GM12878 (cell line): ENCODE measurements at regions not wholly inside any gene's neighbourhood (a gene's known extent, or its start where the extent isn't known, plus 50 kb on each side); places are given as distances from the start of the nearest gene placed in this dataset.

ENCODE experiments used
- ATAC-seq: fragments of 200-7000 bp; cut with Tn5 transposase; 3 replicates; pipeline ENCODE4 v1.9.1; 2020; ENCODE audit warnings: mild to moderate bottlenecking, moderate library complexity
- BruUV-seq: library from RNA; stranded (reverse); fragments of 400-500 nt; replicated peaks from 2 replicates; lab custom pipeline; 2021; lab: Mats Ljungman, UMichigan
- CTCF ChIA-PET: fragments of 300-600 bp; sonication (Branson Sonifier 250); formaldehyde crosslinking; extraction: SDS; loops from one replicate; lab custom pipeline; 2021; ENCODE audit warnings: inconsistent platforms; lab: Yijun Ruan, JAX
- POLR2A ChIA-PET: fragments of 350-600 bp; formaldehyde crosslinking; extraction: SDS; loops from one replicate; lab custom pipeline; 2021; ENCODE audit warnings: inconsistent platforms; lab: Charles Lee
- RAD21 ChIA-PET: fragments of 300-600 bp; sonication (Branson Sonifier 250); formaldehyde crosslinking; loops from one replicate; lab custom pipeline; 2023; ENCODE audit warnings: antibody characterized with exemption; ENCODE audit not compliant: unreplicated experiment; lab: Charles Lee
- SMC1A ChIA-PET: fragments of 300-600 bp; sonication (Branson Sonifier 250); formaldehyde crosslinking; loops from one replicate; lab custom pipeline; 2023; ENCODE audit not compliant: unreplicated experiment, uncharacterized antibody; lab: Charles Lee
- DNase-seq: peaks from one replicate; pipeline ENCODE4 v3.0.0-alpha.2; 2011; ENCODE audit warnings: low read depth, low spot score
- FAIRE-seq: peaks from 3 replicates; lab custom pipeline; 2011; peaks lifted over from hg19 to GRCh38; lab: Jason Lieb, UNC
- H2AFZ ChIP-seq: 2 replicates; pipeline ENCODE4 v1.6.0; 2011; ENCODE audit warnings: low read depth, low read length, control low read depth; ENCODE audit not compliant: control insufficient read depth
- H3K27ac ChIP-seq: 2 replicates; pipeline ENCODE4 v1.5.1; 2011; ENCODE audit warnings: control low read depth; ENCODE audit not compliant: control insufficient read depth, insufficient read depth
- H3K27me3 ChIP-seq, 2 experiments: replicated peaks in 1 of 2; 2 replicates each; pipeline versions ENCODE4 v1.6.0 to v1.6.1; 2011; ENCODE audit warnings: low read length in 1 of 2; ENCODE audit not compliant: control insufficient read depth in 2 of 2, insufficient read depth in 2 of 2
- H3K36me3 ChIP-seq, 2 experiments: 2 replicates each; pipeline ENCODE4 v1.5.1; 2011; ENCODE audit warnings: low read length in 1 of 2; ENCODE audit not compliant: control insufficient read depth in 2 of 2, insufficient read depth in 2 of 2
- H3K4me1 ChIP-seq: 2 replicates; pipeline ENCODE4 v1.6.1; 2011; ENCODE audit warnings: mild to moderate bottlenecking, low read length, moderate library complexity, mixed read lengths; ENCODE audit not compliant: control insufficient read depth, insufficient read depth
- H3K4me2 ChIP-seq: 2 replicates; pipeline ENCODE4 v1.6.0; 2011; ENCODE audit warnings: control low read depth; ENCODE audit not compliant: control insufficient read depth, insufficient read depth
- H3K4me3 ChIP-seq: fragments of 200-600 bp; sonication (generic); 2 replicates; pipeline ENCODE4 v1.5.1; 2016
- H3K79me2 ChIP-seq: 2 replicates; pipeline ENCODE4 v1.6.0; 2011; ENCODE audit warnings: low read length; ENCODE audit not compliant: control insufficient read depth, insufficient read depth
- H3K9ac ChIP-seq: 2 replicates; pipeline ENCODE4 v1.8.0; 2011; ENCODE audit warnings: low read length, control low read depth, mixed read lengths; ENCODE audit not compliant: control insufficient read depth, insufficient read depth
- H3K9me3 ChIP-seq: replicated peaks from 3 replicates; pipeline ENCODE4 v1.5.1; 2011; ENCODE audit warnings: mild to moderate bottlenecking, low read length; ENCODE audit not compliant: control insufficient read depth, insufficient read depth
- H4K20me1 ChIP-seq: 2 replicates; pipeline ENCODE4 v1.6.0; 2011; ENCODE audit not compliant: control insufficient read depth, insufficient read depth
- CHD2 ChIP-seq: IDR thresholded peaks from 2 replicates; pipeline ENCODE4 v1.6.1; 2011; ENCODE audit warnings: low read depth, low read length, improper control_type of control experiment, borderline replicate concordance
- FOS ChIP-seq: IDR thresholded peaks from 3 replicates; pipeline ENCODE4 v1.6.1; 2011; ENCODE audit warnings: borderline replicate concordance; ENCODE audit not compliant: insufficient read length; ENCODE audit errors: extremely low read depth
- IKZF1 ChIP-seq: fragments of 450-650 bp; conservative IDR thresholded peaks from 2 replicates; pipeline ENCODE4 v1.6.1; 2017; ENCODE audit warnings: antibody characterized with exemption, mild to moderate bottlenecking
- JUND ChIP-seq: IDR thresholded peaks from 2 replicates; pipeline ENCODE4 v1.6.1; 2012; ENCODE audit warnings: low read depth, mild to moderate bottlenecking, low read length, improper control_type of control experiment, moderate library complexity
- KAT2A ChIP-seq: conservative IDR thresholded peaks from 2 replicates; pipeline ENCODE4 v1.6.1; 2011; ENCODE audit warnings: low read depth, low read length; ENCODE audit not compliant: control insufficient read depth
- RB1 ChIP-seq: fragments of 450-650 bp; formaldehyde crosslinking; IDR thresholded peaks from 2 replicates; pipeline ENCODE4 v1.6.1; 2017; ENCODE audit warnings: mild to moderate bottlenecking, borderline replicate concordance
- SRF ChIP-seq, 2 experiments: IDR thresholded peaks; 2 replicates each; pipeline ENCODE4 v1.6.1; 2011; ENCODE audit warnings: low read depth in 2 of 2, low read length in 2 of 2, mild to moderate bottlenecking in 1 of 2, moderate library complexity in 1 of 2
- STAT1 ChIP-seq: fragments of 450-650 bp; conservative IDR thresholded peaks from 2 replicates; pipeline ENCODE4 v1.6.1; 2014; ENCODE audit warnings: antibody characterized with exemption, mild to moderate bottlenecking
- TCF7 ChIP-seq: IDR thresholded peaks from 2 replicates; pipeline ENCODE4 v1.6.1; 2014; ENCODE audit warnings: antibody characterized with exemption, borderline replicate concordance
- ZBED1 ChIP-seq: IDR thresholded peaks from 2 replicates; pipeline ENCODE4 v1.6.1; 2016; ENCODE audit warnings: borderline replicate concordance
- WGBS: methylation state at CpG from one replicate; pipeline ENCODE4 v1.1.6; 2016; ENCODE audit warnings: low lambda C conversion rate; ENCODE audit not compliant: insufficient replicate concordance, insufficient coverage; ENCODE audit errors: missing lambda C conversion rate; 5-methylcytosine and 5-hydroxymethylcytosine counted together
- in situ Hi-C: fragments of 300-500 bp; cut with MboI; formaldehyde crosslinking; loops from 9 replicates; pipeline ENCODE4 v1.14.3; 2018; ENCODE audit warnings: mixed read lengths
- intact Hi-C: fragments of 100-400 bp; cut with micrococcal nuclease; formaldehyde crosslinking; loops from one replicate; pipeline ENCODE4 v1.14.2; 2022; ENCODE audit not compliant: unreplicated experiment
- TF ChIP-seq, protein P1 (sequence below): fragments of 450-650 bp; formaldehyde crosslinking; IDR thresholded peaks from 2 replicates; pipeline ENCODE4 v1.5.0; 2022; ENCODE audit warnings: mild to moderate bottlenecking, missing genetic modification characterization

DNA sequence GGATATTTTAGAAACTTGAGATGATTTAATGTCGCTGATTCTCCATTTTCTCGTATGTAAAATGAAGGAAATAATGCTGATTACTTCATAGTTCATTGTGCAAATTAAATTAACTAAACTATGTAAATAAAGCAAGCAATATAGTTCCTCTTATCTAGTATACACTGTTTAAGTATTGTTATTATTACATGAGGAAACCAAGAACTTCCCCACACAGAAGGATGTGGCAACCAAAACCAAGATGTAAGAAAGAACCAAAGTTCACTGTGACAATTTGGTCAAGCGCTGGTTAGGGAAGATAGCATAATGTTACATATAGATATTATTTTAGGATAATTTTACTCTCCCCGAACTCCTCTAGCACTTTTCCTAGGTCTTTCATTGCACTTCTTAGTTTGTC lies 103.2 kb downstream of the XKR3 start:
- intact Hi-C loops (no loop called here), in situ Hi-C loops (no loop called here)
- no peaks in the 10 kb centered on the region for H3K4me1 ChIP-seq
- H4K20me1 ChIP-seq: no peaks in the 10 kb centered on the region
- ChIA-PET SMC1A (no interaction called here), CTCF (no interaction called here), POLR2A (no interaction called here), RAD21 (no interaction called here)
- no peak overlapping the region for H3K4me2 ChIP-seq
- no peak overlapping the region for H3K27ac ChIP-seq
- no peak overlapping the region for H2AFZ ChIP-seq
- DNase-seq: no peak
- no peak for ATAC-seq
- whole genome bisulfite sequencing: 5% methylated on average over 4 of the region's 4 CpGs
- TF ChIP-seq FOS (no peak), ZBED1 (no peak), CHD2 (no peak), IKZF1 (no peak), STAT1 (no peak), KAT2A (no peak), JUND (no peak), RB1 (no peak)
- H3K9ac ChIP-seq: no peak overlapping the region
- FAIRE-seq: no peak
- BruUV-seq: no TSS peak
- no peaks in the 10 kb centered on the region for H3K27me3 ChIP-seq
- no peaks in the 10 kb centered on the region for H3K36me3 ChIP-seq
- no peaks in the 10 kb centered on the region for H3K9me3 ChIP-seq
- H3K79me2 ChIP-seq: no peaks in the 10 kb centered on the region
- H3K4me3 ChIP-seq: no peak overlapping the region

DNA sequence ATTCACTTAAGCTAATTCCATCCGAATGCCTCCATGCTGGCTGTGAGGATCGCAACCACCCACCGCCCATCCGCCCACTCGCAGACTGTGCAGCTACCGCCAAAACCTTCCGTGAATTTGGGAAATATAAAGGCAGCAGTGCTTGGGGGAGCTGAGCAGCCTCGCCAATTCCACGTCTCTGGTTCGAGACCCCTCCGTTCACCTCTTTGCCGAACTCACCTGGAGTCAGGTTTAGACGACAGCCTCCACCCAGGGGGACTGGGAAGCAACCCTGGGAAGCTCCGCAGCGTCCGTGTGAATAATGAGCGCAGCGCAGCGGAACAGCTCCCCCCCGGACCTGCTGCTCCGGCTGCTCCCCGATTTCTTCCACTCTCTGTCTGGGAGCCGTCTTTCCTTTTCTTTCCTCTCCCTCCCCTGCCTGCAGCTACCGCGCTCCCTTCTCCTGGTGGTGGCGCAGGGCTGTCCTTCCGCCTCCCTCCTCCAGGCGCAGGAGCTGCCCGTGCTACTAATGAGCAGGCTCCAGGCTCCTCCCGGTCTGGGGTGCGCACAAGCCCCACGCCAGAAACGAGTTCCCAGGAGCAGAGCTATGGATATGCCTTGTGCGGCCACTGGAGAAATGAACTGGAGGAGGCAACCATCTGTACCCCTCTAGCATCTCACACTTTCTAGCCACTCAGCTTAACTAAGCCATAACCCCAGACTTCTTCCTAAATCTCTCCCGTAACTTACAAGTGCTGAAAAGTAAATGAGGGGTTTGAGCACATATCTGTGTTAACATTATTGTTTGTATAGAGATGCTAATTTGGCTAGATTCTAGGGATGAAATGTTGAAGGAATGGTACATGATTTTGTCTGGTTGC lies 107.3 kb downstream of the XKR3 start:
- no peaks in the 10 kb centered on the region for H3K36me3 ChIP-seq
- WGBS: 54% methylated on average over 33 of the region's 35 CpGs
- CTCF ChIA-PET: interaction anchor here (0.9 kb wide), 1 partner anchor 9 kb away, joined by 3 read pairs; no protein-coding TSS in a partner anchor

More for the DNA sequence above, 107.3 kb downstream of the XKR3 start:
- SMC1A ChIA-PET: no interaction called here
- DNase-seq (no peak), ATAC-seq (no peak), FAIRE-seq (no peak)
- Histone ChIP-seq H3K27ac (no peak overlapping the region), H2AFZ (no peak overlapping the region), H3K4me3 (no peak overlapping the region), H3K79me2 (no peaks in the 10 kb centered on the region), H3K9ac (no peak overlapping the region), H3K4me2 (no peak overlapping the region), H3K27me3 (no peaks in the 10 kb centered on the region), H3K4me1 (no peaks in the 10 kb centered on the region), H4K20me1 (no peaks in the 10 kb centered on the region), H3K9me3 (no peaks in the 10 kb centered on the region)
- POLR2A ChIA-PET: no interaction called here
- in situ Hi-C loops (no loop called here), intact Hi-C loops (no loop called here)
- no TSS peak for BruUV-seq
- TF ChIP-seq, protein P1, sequence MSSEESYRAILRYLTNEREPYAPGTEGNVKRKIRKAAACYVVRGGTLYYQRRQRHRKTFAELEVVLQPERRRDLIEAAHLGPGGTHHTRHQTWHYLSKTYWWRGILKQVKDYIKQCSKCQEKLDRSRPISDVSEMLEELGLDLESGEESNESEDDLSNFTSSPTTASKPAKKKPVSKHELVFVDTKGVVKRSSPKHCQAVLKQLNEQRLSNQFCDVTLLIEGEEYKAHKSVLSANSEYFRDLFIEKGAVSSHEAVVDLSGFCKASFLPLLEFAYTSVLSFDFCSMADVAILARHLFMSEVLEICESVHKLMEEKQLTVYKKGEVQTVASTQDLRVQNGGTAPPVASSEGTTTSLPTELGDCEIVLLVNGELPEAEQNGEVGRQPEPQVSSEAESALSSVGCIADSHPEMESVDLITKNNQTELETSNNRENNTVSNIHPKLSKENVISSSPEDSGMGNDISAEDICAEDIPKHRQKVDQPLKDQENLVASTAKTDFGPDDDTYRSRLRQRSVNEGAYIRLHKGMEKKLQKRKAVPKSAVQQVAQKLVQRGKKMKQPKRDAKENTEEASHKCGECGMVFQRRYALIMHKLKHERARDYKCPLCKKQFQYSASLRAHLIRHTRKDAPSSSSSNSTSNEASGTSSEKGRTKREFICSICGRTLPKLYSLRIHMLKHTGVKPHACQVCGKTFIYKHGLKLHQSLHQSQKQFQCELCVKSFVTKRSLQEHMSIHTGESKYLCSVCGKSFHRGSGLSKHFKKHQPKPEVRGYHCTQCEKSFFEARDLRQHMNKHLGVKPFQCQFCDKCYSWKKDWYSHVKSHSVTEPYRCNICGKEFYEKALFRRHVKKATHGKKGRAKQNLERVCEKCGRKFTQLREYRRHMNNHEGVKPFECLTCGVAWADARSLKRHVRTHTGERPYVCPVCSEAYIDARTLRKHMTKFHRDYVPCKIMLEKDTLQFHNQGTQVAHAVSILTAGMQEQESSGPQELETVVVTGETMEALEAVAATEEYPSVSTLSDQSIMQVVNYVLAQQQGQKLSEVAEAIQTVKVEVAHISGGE (CRISPR knock-in tag): no peak
- TF ChIP-seq TCF7: no peak
- TF ChIP-seq SRF (IDR thresholded peaks at IDR 0.05; ENCODE audit: low read depth in 2 of 2, low read length in 2 of 2): no peak
- RAD21 ChIA-PET: no interaction called here
